Esophagus squamous epithelium (tissue), 5 donors: ENCODE measurements at regions not wholly inside any gene's neighbourhood (a gene's known extent, or its start where the extent isn't known, plus 50 kb on each side); places are given as distances from the start of the nearest gene placed in this dataset.
A peak's percentile ranks its signal among the peaks of the same experiment; 100 is the strongest.

ENCODE experiments used
- DNase-seq: peaks from one replicate; lab custom pipeline; 2025; lab: John Stamatoyannopoulos, UW
- H3K27ac ChIP-seq, 4 donors: fragments of 200-600 bp; sonication (generic); one replicate each; pipeline ENCODE4 v1.5.1; 2016 to 2019; ENCODE audit warnings: mild to moderate bottlenecking in 1 of 4
- H3K27me3 ChIP-seq, 4 donors: fragments of 200-600 bp; sonication (generic); 1 replicate in 3 of 4; 2 replicates in 1 of 4; pipeline versions ENCODE4 v1.5.1 to v1.6.0; 2017 to 2021; ENCODE audit warnings: antibody characterized with exemption in 1 of 4
- H3K36me3 ChIP-seq, 3 donors: fragments of 200-600 bp; sonication (generic); one replicate each; pipeline ENCODE4 v1.5.1; 2016 to 2019
- H3K4me1 ChIP-seq, 3 donors: fragments of 200-600 bp; sonication (generic); one replicate each; pipeline ENCODE4 v1.5.1; 2017 to 2019
- H3K4me3 ChIP-seq, 4 donors: fragments of 200-600 bp; sonication (generic); 1 replicate in 3 of 4; 2 replicates in 1 of 4; pipeline ENCODE4 v1.5.1; 2016 to 2019; ENCODE audit warnings: mild to moderate bottlenecking in 2 of 4, moderate library complexity in 1 of 4
- H3K9me3 ChIP-seq, 3 donors: fragments of 200-600 bp; sonication (generic); one replicate each; pipeline ENCODE4 v1.5.1; 2016 to 2019
- CTCF ChIP-seq, 6 experiments: fragments of 450-650 bp in 4 of 6; fragments of 200-600 bp in 2 of 6; sonication (generic) in 2 of 6; IDR thresholded peaks; one replicate each; pipeline ENCODE4 v1.5.1; 2016 to 2019; ENCODE audit warnings: antibody characterized with exemption in 6 of 6, mild to moderate bottlenecking in 4 of 6, moderate library complexity in 4 of 6
- POLR2A ChIP-seq, 4 donors: fragments of 450-650 bp; IDR thresholded peaks; one replicate each; pipeline ENCODE4 v1.6.1; 2017; ENCODE audit warnings: antibody characterized with exemption in 4 of 4, mild to moderate bottlenecking in 4 of 4, moderate library complexity in 3 of 4
- WGBS, 2 donors: methylation state at CpG; one replicate each; pipeline ENCODE4 v1.1.5; 2018; 5-methylcytosine and 5-hydroxymethylcytosine counted together
- intact Hi-C: fragments of 100-400 bp; cut with DNase I; formaldehyde crosslinking; loops from one replicate; pipeline ENCODE4 v1.15.0; 2022
- donor health status: DM: yes; HTN: yes; CAD: no.

GRCh38 chr6:11442495-11442894 is 95.1 kb upstream of the TMEM170B start:
- no peak for DNase-seq
- no peaks in the 10 kb centered on the region for H3K27me3 ChIP-seq
- intact Hi-C loops = no loop called here
- 38 to 80% methylated on average over 1 to 2 of the region's 2 CpGs for WGBS, 2 donors
- H3K27ac ChIP-seq = no peak overlapping the region
- peaks cover 0 to 9% (median 3%) of the 10 kb centered on the region in 3 donors for H3K4me1 ChIP-seq
- TF ChIP-seq POLR2A (IDR thresholded peaks at IDR 0.05) (no peak), CTCF (IDR thresholded peaks at IDR 0.05) (no peak)
- H3K4me3 ChIP-seq = no peak overlapping the region
- no peaks in the 10 kb centered on the region for H3K9me3 ChIP-seq
- no peaks in the 10 kb centered on the region for H3K36me3 ChIP-seq

GRCh38 chr6:11439876-11440275 is 97.7 kb upstream of the TMEM170B start:
- TF ChIP-seq CTCF (IDR thresholded peaks at IDR 0.05) = no peak
- TF ChIP-seq POLR2A (IDR thresholded peaks at IDR 0.05) = no peak
- intact Hi-C loops = no loop called here

GRCh38 chr6:11439017-11439420 is 98.5 kb upstream of the TMEM170B start:
- TF ChIP-seq CTCF (IDR thresholded peaks at IDR 0.05) (no peak), POLR2A (IDR thresholded peaks at IDR 0.05) (no peak)
- 36 to 47% methylated on average over 2 of the region's 2 CpGs for WGBS, 2 donors
- Histone ChIP-seq H3K4me3 (no peak overlapping the region), H3K4me1 (peaks cover 3 to 21% (median 11%) of the 10 kb centered on the region in 3 donors), H3K9me3 (no peaks in the 10 kb centered on the region), H3K27me3 (no peaks in the 10 kb centered on the region), H3K36me3 (no peaks in the 10 kb centered on the region), H3K27ac (peak overlapping the region in 2 of 4 donors; percentile 25 to 42)
- intact Hi-C loops = no loop called here
- DNase-seq = no peak

More at GRCh38 chr6:11439876-11440275, 97.7 kb upstream of the TMEM170B start:
- Histone ChIP-seq H3K27ac (no peak overlapping the region), H3K4me3 (no peak overlapping the region), H3K4me1 (peaks cover 3 to 13% (median 3%) of the 10 kb centered on the region in 3 donors), H3K36me3 (no peaks in the 10 kb centered on the region), H3K27me3 (no peaks in the 10 kb centered on the region), H3K9me3 (no peaks in the 10 kb centered on the region)
- WGBS, 2 donors = 76% methylated on average over 2 of the region's 2 CpGs
- no peak for DNase-seq

GRCh38 chr6:11437824-11438459 is 99.6 kb upstream of the TMEM170B start:
- H3K9me3 ChIP-seq = no peaks in the 10 kb centered on the region
- H3K4me1 ChIP-seq = peaks cover 3 to 32% (median 19%) of the 10 kb centered on the region in 3 donors
- intact Hi-C loops = no loop called here
- no peak for DNase-seq
- peak overlapping the region in 3 of 4 donors; percentile 25 to 63 (median 42) for H3K27ac ChIP-seq
- no peak overlapping the region for H3K4me3 ChIP-seq
- no peaks in the 10 kb centered on the region for H3K27me3 ChIP-seq
- H3K36me3 ChIP-seq = no peaks in the 10 kb centered on the region
- WGBS, 2 donors = 46 to 47% methylated on average over 5 to 6 of the region's 6 CpGs
- no peak for TF ChIP-seq CTCF (IDR thresholded peaks at IDR 0.05)
- no peak for TF ChIP-seq POLR2A (IDR thresholded peaks at IDR 0.05)

GRCh38 chr6:11436508-11437096 is 100.9 kb upstream of the TMEM170B start:
- Histone ChIP-seq H3K27ac (no peak overlapping the region), H3K4me3 (no peak overlapping the region), H3K9me3 (no peaks in the 10 kb centered on the region), H3K36me3 (no peaks in the 10 kb centered on the region), H3K4me1 (peaks cover 3 to 40% (median 26%) of the 10 kb centered on the region in 3 donors), H3K27me3 (no peaks in the 10 kb centered on the region)
- intact Hi-C loops = no loop called here
- DNase-seq = no peak
- no peak for TF ChIP-seq POLR2A (IDR thresholded peaks at IDR 0.05)
- no peak for TF ChIP-seq CTCF (IDR thresholded peaks at IDR 0.05)
- 86 to 95% methylated on average over 6 of the region's 6 CpGs for WGBS, 2 donors
